ENCODE measurements at regions not wholly inside any gene's neighbourhood (a gene's known extent, or its start where the extent isn't known, plus 50 kb on each side); places are given as distances from the start of the nearest gene placed in this dataset.
"Not testable (repeated sequence)": the region's sequence is repeated elsewhere in the genome, so short reads cannot be mapped to it uniquely, and the experiment has no call there.

DNA sequence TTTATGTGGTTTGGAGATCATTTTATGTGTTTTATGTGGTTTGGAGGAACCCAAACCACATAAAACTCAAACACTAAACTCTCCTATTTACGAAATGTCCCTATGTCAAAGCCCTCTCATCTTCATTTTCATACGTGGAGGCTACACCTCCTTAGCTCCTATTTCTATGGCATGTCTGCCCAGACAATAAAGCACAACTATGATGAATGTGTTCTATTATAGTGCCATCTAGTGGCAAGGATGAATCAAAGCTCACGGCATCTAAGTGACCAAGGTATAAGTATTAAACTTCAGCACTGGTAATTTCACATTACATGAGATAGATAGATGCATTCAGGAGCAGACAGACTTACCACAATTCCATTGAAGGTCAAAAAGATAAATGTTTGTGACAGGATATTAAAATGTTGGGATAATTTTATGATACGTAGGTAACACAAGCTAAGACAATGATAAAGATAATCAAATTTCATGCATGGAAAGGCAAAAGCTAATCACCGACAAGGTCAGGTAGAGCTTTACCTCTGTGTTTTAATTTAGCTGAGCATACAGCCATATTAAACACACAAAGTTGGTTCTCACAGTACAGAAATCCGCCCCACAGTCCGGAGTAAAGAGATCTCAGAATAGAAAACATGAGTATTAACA lies 130.6 kb upstream of the FHIT start:
- peak; percentile 50 for DNase-seq (ENCODE audit: low spot score)

DNA sequence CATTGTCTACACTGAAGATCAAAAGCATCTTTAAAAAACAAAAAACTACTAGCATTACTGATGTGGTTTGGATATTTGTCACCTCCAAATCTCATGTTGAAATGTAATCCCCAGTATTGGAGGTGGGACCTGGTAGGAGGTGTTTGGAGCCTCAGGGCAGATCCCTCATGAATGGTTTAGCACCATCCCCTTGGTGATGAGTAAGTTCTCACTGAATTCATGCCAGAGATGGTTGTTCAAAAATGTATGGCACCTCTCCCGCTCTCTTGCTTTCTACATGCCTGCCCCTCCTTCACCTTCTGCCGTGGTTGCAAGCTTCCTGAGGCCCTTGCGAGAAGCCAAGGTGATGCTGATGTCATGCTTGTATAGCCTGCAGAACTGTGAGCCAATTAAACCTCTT lies 136.6 kb upstream of the FHIT start:
- no peak for DNase-seq (ENCODE audit: low spot score)

DNA sequence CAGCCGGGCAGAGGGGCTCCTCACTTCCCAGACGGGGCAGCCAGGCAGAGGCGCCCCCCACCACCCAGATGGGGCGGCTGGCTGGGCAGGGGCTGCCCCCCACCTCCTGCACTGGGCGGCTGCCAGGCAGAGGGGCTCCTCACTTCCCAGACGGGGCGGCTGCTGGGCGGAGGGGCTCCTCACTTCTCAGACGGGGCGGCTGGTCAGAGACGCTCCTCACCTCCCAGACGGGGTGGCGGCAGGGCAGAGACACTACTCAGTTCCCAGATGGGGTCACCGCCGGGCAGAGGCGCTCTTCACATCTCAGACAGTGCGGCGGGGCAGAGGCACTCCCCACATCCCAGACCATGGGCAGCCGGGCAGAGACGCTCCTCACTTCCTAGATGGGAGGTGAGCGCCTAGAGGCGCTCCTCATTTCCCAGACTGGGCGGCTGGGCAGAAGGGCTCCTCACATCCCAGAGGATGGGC lies 142.3 kb upstream of the FHIT start:
- not testable (repeated sequence) for DNase-seq (ENCODE audit: low spot score)

DNA sequence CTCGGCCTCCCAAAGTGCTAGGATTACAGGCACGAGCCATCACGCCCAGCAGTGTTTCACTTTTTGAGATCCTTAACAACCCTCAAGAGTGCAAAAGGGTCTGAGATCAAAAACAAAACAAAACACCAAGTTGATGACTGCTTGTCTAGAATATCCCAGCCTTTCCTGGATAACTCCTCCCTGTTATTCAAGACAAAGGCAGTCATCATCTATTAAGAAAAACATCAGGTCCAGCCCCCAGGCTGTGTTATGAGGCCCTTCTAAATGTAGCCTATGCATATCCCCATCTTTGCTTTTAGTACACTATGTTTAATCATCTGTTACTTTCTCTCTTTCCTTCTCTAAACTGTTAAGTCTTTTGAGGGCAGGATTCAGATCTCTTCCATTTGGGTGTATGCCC lies 150.1 kb upstream of the FHIT start:
- DNase-seq (ENCODE audit: low spot score) = no peak

DNA sequence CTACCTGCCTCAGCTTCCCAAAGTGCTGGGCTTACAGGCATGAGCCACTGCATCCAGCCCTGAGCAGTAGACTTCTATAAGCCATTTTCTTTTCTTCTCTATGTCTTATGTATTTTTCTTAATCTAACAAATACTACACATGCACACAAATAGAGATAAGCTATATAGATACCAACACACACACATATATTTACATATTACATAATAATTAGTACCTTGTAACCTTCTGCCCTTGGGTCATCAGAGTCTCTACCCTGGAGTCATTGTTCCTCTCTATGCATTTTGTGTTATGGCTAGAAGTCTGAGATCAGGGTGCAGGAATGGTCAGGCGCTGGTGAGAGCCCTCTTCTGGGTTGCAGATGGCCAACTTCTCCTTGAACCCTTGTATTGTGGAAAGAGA lies 154.0 kb upstream of the PTPRG start:
- no peak for DNase-seq (ENCODE audit: low spot score)

DNA sequence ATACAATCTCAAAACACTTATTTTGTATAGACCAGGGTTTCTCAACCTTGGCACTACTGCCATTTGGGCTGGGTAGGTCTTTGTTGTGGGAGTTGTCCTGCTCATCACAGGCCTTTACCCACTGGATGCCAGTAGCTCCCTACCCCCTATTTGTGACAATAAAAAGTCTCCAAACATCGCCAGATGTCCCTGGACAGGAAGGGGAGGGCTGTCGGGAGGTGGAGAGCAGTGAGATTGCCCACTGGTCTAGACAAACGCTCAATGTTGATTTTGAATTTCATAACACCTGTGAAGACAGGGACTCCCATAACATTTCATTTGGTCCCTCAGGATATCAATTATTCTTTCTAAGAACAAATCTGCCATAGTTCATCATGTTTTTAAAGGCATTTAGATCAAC lies 151.7 kb upstream of the PTPRG start:
- DNase-seq (ENCODE audit: low spot score) = no peak

DNA sequence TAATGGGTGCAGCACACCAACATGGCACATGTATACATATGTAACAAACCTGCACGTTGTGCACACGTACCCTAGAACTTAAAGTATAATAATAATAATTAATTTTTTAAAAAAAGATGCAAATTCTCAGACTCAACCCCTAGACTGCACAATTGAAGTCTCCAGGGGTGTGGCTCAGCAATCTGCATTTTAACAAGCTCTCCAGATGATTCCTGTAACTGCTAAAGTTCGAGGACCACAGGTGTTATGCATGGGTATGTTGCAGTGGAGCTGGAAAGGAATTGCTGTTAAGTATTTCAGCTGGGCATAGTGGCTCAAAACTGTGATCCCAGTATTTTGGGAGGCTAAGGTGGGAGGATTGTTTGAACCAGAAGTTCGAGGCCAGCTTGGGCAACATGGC lies 151.0 kb upstream of the PTPRG start:
- not testable (repeated sequence) for DNase-seq (ENCODE audit: low spot score)

DNA sequence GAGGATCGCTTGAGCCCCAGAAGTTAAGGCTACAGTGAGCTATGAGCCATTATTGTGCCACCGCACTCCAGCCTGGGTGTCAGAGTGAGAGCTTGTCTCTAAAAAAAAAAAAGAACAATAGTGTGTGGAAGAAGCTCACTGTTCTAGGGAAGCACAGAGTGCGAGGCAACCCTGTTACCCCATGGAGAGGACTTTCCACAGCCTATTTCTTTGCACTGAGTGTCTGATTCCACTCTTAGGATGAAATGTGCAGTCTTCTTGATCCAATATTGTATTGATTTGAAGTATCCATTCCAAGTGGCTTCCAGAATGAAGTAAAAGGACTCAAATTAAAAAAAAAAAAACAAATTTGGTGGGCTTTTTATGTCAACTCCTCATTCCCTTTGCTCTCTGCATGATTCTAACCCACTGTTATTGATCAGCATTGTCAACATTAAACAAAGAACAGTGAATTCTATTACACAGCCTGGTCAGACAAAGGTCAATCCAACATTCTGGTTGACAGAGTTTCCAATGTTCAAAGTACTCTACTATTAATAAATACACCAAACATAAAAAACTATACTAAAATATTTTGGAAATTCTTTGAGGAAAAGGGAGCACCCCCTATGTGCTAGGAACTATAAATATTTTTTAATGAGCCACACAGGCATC lies 150.2 kb upstream of the PTPRG start:
- no peak for DNase-seq (ENCODE audit: low spot score)

DNA sequence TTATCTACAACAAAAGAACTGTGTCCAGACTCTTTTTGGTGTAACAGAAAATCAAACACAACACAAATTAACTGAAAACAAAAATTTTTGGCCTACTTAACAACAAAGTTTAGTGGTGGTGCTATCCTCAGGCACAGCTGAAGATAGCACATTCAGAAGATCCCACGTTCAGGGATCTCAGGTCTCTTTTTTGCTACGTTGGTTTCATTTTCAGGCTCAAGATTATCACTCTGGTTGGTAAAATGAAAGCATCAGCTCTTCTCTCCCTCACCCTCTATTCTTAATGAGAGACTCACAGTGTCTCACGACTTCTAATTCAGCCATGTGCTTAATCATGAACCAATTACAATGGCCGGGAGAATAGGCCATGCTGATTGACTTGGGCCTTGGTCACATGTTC lies 146.9 kb upstream of the PTPRG start:
- DNase-seq (ENCODE audit: low spot score) = no peak

DNA sequence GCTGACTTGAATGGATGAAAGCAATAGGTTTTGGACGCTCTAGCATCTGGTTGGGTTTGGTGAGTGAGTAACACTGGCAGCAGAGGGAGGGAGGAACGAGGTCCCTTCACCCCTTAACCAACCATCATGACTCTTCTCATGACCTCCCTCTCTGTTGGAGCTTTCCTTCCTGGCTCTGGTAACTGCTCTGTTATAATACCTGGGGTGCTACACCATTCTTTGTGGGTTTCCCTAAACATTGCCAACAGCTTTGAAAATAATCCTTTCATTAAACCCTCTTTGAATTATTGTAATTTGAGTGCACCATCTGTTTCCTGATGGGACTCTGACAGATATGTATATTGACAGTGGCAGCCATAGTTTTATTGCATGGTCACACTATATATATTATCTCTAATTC lies 146.2 kb upstream of the PTPRG start:
- DNase-seq (ENCODE audit: low spot score) = no peak

DNA sequence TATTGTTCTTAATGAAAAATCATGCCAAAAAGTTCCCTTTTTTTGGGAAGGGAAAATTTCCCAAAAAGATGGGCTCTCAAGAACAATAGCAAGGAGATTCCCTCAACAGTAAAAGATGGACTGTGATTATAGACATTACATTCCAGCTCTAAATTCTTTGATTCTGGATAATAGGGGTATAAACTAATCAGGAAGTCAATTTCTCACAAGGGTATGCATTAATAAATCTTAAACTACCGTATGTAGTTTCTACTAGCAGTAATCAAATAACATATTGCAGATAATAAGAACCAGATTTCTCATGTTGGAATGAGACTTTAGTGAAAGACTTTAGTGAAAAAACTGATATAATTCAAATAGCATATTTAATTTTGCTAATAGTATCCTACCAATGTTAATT lies 144.8 kb upstream of the PTPRG start:
- no peak for DNase-seq (ENCODE audit: low spot score)

DNA sequence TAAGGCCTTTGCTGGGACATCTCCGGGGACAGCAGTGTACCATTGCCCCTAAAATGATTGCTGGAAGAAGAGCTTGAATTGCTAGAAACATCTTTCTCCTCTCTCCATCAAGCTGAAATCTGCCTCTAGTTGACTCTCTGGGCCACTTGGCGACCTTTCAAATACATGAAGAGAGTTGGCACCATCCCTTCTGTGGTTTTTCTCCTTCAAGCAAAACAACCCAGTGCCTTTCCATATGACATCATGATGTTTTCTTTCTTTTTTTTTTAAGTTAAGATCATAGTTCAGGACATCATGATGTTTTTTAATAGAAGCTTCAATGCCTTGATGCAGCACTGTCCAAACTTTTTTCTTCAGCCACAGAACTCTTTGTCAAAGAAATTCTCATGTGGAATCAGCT lies 144.0 kb upstream of the PTPRG start:
- DNase-seq (ENCODE audit: low spot score) = no peak

DNA sequence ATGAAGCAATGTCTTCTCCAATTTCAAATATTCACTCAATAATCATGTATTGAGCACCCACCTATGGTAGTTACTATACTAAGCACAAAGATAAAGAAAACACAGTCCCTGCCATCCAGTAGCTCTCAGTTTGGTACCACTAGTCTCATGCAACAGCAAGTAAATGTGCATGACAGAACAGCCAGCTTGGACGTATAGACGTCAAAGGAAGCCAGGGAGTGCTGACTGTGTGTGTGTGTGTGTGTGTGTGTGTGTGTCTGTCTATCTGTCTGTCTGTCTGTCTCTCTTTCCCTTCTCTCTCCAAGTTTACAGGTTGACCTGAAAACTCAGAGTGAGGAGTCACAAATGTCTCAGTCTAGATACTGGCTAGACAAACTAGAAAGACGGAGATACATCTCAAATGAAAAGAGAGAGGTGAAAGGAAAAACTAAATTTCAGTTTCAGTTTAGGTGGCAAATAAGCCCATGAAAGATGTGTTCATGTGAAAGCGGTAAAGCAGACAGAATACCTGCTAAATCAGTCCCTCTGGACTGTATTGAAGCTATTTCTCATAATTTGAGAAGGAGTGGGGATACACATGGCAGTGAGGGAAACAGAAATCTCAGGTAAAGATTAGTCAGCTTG lies 141.1 kb upstream of the PTPRG start:
- DNase-seq (ENCODE audit: low spot score) = peak; percentile 2

DNA sequence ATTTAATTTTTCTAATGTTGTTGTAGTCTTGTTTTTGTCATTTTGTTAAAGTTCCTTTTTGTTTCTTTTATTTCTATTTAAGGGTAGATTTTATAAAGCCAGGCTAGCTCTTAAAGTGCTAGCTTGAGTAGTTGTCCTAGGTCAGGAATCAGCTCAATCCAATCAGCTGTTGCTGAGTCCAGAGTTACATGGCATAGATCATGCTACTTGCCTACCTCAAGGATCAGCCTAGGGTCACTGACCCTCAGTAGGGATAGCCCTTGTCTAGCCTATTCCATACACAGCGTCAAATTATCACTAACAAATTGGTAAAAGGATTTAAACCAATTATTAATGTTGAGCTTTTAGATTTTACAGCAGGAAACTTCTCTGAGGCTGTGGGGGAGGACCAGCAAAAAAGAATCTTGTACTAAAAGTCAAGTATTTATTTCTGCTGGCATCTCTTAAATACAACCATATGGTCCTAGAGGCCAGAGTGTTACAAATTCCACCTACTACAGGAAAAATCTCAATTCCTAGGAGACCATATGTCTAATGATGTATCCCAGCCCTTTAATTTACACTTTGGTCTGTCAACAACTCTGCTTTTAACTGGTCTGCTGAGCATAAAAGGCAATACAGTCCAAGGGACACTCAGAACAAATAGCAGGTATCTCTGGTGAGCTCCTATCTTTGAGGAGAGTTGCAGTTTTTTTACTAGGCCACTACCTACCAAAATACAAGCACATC lies 138.3 kb upstream of the PTPRG start:
- DNase-seq (ENCODE audit: low spot score) = no peak

DNA sequence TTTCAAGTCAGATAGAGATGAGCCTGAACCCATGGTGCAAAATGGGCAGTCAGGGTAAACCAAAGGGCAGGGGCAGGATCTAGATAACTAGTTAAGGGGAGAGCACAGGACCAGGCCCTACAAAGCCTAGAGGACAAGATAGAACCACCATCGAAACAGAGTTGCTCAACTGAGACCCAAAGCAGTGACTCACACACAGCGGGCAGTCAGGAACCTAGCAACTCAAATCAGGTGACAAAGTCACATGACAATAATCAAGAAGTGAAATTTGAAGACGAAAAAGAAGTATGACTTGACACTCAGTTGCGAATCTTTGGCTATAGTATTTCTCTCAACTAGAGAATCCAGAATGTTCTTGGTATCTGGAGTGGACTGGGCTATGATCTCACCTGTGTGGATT lies 136.0 kb upstream of the PTPRG start:
- DNase-seq (ENCODE audit: low spot score) = no peak

DNA sequence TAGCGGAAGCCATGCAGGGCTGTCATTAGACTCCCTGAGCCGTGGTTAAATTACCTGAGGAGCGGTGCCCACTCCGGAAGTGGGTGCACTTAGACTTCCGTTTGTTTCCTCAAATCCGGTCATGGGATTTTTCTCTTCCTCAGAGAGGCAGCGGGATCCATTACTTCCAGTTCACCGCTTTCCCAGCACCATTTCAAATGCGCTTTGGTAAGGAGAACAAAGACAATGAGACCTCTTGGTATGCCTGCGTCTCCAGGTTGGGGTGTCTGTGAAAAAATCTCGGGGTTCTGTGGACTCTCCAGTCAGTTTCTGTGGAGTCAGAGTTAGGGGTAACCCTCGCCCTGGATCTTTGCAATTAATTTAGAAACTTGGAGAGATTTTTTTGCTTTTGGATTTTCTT lies 132.3 kb upstream of the PTPRG start:
- DNase-seq (ENCODE audit: low spot score) = no peak

DNA sequence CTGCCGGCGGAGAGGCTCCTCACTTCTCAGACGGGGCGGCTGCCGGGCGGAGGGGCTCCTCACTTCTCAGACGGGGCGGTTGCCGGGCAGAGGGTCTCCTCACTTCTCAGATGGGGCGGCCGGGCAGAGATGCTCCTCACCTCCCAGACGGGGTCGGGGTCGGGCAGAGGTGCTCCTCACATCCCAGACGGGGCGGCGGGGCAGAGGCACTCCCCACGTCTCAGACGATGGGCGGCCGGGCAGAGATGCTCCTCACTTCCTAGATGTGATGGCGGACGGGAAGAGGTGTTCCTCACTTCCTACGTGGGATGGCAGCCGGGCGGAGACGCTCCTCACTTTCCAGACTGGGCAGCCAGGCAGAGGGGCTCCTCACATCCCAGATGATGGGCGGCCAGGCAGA lies 126.5 kb upstream of the PTPRG start:
- DNase-seq (ENCODE audit: low spot score) = not testable (repeated sequence)

DNA sequence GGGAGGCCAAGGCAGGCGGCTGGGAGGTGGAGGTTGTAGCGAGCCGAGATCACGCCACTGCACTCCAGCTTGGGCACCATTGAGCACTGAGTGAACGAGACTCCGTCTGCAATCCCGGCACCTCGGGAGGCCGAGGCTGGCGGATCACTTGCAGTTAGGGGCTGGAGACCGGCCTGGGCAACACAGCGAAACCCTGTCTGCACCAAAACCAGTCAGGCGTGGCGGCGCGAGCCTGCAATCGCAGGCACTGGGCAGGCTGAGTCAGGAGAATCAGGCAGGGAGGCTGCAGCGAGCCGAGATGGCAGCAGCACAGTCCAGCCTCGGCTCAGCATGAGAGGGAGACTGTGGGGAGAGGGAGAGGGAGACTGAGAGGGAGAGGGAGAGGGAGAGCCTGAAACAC lies 126.0 kb upstream of the PTPRG start:
- not testable (repeated sequence) for DNase-seq (ENCODE audit: low spot score)

DNA sequence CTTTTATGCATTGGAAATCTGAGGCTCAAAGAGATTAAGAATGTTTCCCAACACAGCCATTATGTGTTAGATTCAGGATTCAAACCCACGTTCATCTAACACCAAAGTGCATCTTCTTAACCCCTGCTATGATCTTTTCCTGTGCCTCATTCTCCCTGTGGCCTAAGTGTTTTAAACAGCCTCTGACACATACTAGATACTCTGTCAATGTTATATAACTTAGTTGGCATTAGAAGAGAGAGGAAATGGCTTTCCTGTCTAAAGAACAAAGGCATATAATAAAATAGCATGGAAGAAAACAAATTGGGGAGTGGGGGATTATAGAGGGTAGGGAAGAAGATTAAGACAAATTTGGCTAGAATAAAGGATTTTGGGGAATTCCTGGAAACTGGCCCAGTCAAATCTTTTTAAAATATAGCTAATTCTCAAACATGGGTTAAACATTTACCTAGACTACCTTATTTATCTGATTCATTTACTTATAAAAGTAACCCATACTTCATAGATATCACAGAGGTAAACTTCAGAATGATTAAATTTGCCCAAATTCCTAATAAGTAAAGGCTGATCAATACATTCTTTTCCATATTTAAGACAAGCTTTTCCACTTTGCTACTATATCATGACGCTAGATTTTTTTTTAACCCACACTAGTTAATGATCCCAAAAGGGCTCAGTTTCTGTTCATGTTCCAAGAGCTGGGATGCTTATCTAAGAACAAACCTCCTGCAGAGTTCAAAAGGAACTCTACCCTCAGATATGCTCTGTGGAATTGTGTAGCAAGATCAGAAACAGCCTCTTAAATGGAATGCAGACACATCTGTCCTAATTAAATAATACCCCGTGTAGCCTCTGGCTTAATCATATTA lies 122.9 kb upstream of the PTPRG start:
- DNase-seq (ENCODE audit: low spot score) = no peak

DNA sequence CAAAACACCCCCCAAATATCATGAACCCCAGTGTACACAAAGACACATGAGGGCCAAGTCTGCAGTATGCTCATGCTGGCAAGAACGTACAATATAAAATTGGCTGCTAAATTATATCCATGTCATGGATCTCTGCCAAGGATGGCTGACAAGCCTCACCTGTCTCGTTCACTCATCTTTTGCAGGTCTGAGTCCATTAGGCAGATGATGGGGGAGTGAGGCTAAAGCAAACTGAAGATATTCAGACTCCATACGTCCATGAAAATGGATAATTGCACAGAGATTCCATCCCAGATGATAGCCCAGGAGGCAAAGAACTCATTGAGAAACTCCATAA lies 122.3 kb upstream of the PTPRG start:
- DNase-seq (ENCODE audit: low spot score) = no peak

DNA sequence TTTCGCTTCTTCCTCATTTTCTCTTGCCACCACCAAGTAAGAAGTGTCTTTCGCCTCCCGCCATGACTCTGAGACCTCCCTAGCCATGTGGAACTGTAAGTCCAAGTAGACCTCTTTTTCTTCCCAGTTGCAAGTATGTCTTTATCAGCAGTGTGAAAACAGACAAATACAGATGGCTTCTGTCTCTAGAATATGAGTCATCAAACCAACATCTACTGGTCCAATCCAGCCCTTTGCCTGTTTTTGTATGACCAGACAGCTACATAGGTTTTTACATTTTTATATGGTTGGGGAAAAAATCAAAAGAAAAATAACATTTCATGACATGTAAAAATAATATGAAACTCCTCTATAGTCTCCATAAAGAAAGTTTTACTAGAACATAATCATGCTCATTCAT lies 118.7 kb upstream of the PTPRG start:
- DNase-seq (ENCODE audit: low spot score) = no peak

DNA sequence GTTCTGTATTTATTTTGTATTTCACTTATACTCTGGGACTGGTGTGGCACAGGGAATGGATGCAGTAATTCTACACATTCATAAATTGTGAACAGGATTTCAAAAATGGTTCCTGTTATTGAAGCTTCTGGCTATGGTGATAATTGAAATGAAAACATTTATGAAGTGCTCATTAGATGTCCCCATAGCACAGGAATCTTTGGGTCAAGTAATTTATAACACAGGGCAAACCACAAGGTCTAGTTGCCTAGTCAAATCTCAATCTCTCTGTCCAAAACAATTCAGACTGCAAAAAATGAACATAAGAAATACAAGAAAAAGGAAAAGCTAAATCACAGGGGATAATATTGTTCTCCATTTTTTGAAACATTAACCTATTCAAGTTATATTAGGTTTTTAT lies 117.5 kb upstream of the PTPRG start:
- DNase-seq (ENCODE audit: low spot score) = no peak
